Karpas-422 (cell line): ENCODE measurements at regions not wholly inside any gene's neighbourhood (a gene's known extent, or its start where the extent isn't known, plus 50 kb on each side); places are given as distances from the start of the nearest gene placed in this dataset.
"Not testable (repeated sequence)": the region's sequence is repeated elsewhere in the genome, so short reads cannot be mapped to it uniquely, and the experiment has no call there.

ENCODE experiments used
- DNase-seq: peaks from one replicate; pipeline ENCODE4 v3.0.0-alpha.2; 2015
- H2AFZ ChIP-seq: fragments of 200-600 bp; sonication (generic); 2 replicates; pipeline ENCODE4 v1.6.1; 2014; ENCODE audit warnings: antibody characterized with exemption, low read length, mixed read lengths
- H3K27ac ChIP-seq: fragments of 200-600 bp; sonication (generic); 2 replicates; pipeline ENCODE4 v1.5.1; 2014; ENCODE audit warnings: mild to moderate bottlenecking, low read length, moderate library complexity
- H3K27me3 ChIP-seq: fragments of 200-600 bp; sonication (generic); 2 replicates; pipeline ENCODE4 v1.6.1; 2014; ENCODE audit warnings: low read length, mixed read lengths
- H3K36me3 ChIP-seq: fragments of 200-600 bp; sonication (generic); 2 replicates; pipeline ENCODE4 v1.6.1; 2014; ENCODE audit warnings: low read length, mixed read lengths; ENCODE audit not compliant: insufficient read depth
- H3K4me1 ChIP-seq: fragments of 200-600 bp; sonication (generic); 2 replicates; pipeline ENCODE4 v1.6.1; 2014; ENCODE audit warnings: mild to moderate bottlenecking, low read length, mixed read lengths
- H3K4me2 ChIP-seq: fragments of 200-600 bp; sonication (generic); 2 replicates; pipeline ENCODE4 v1.6.1; 2014; ENCODE audit warnings: low read length, low read depth, mild to moderate bottlenecking; ENCODE audit not compliant: poor library complexity, severe bottlenecking
- H3K4me3 ChIP-seq: fragments of 200-600 bp; sonication (generic); 2 replicates; pipeline ENCODE4 v1.5.1; 2014; ENCODE audit warnings: mild to moderate bottlenecking, antibody characterized with exemption, low read length, mixed read lengths
- H3K79me2 ChIP-seq: fragments of 200-600 bp; sonication (generic); 2 replicates; pipeline ENCODE4 v1.6.1; 2014; ENCODE audit warnings: mild to moderate bottlenecking, low read length, mixed read lengths
- H3K9ac ChIP-seq: fragments of 200-600 bp; sonication (generic); 2 replicates; pipeline ENCODE4 v1.6.0; 2014; ENCODE audit warnings: low read length
- H3K9me2 ChIP-seq: fragments of 200-600 bp; sonication (generic), shearing (Covaris generic); replicated peaks from 2 replicates; pipeline ENCODE4 v1.6.0; 2014; ENCODE audit warnings: mild to moderate bottlenecking, low read length, moderate library complexity; ENCODE audit not compliant: insufficient read depth
- H3K9me3 ChIP-seq: fragments of 300-700, 200-600 bp; sonication (generic); 2 replicates; pipeline ENCODE4 v1.6.1; 2014; ENCODE audit warnings: low read length, mixed read lengths
- H4K20me1 ChIP-seq: fragments of 200-600 bp; sonication (generic); 2 replicates; pipeline ENCODE4 v1.6.1; 2014; ENCODE audit warnings: mild to moderate bottlenecking, antibody characterized with exemption, low read length, low read depth; ENCODE audit not compliant: insufficient read depth

- H3K9me2 ChIP-seq, H3K9ac ChIP-seq, DNase-seq, H3K4me2 ChIP-seq, H3K36me3 ChIP-seq, H3K4me3 ChIP-seq, H3K27me3 ChIP-seq, H3K27ac ChIP-seq, H2AFZ ChIP-seq, H3K9me3 ChIP-seq, H4K20me1 ChIP-seq: not testable (repeated sequence)
- H3K4me1 ChIP-seq, result peaks cover 16% of the 10 kb centered on the region
- H3K79me2 ChIP-seq, result peaks cover 12% of the 10 kb centered on the region
Measured at GRCh38 chr17:30596948-30597775, 120.0 kb downstream of the GOSR1 start.

GRCh38 chr17:30594953-30595371, 117.8 kb downstream of the GOSR1 start:
- peaks cover 14% of the 10 kb centered on the region for H3K4me1 ChIP-seq
- H3K9me3 ChIP-seq, H2AFZ ChIP-seq, H3K4me2 ChIP-seq, H3K27me3 ChIP-seq, H3K36me3 ChIP-seq, H3K79me2 ChIP-seq, H3K9ac ChIP-seq, H4K20me1 ChIP-seq, H3K9me2 ChIP-seq, DNase-seq, H3K4me3 ChIP-seq, H3K27ac ChIP-seq: not testable (repeated sequence)

- Histone ChIP-seq H2AFZ (no peak overlapping the region), H3K27ac (no peak overlapping the region), H3K27me3 (no peaks in the 10 kb centered on the region), H3K4me2 (no peak overlapping the region), H3K9me3 (no peaks in the 10 kb centered on the region), H3K4me3 (no peak overlapping the region), H3K36me3 (no peaks in the 10 kb centered on the region), H4K20me1 (no peaks in the 10 kb centered on the region), H3K4me1 (peaks cover 8% of the 10 kb centered on the region), H3K9me2 (no peaks in the 10 kb centered on the region), H3K79me2 (no peaks in the 10 kb centered on the region), H3K9ac (no peak overlapping the region)
- DNase-seq, result no peak
Measured at GRCh38 chr17:30594223-30594952, 117.2 kb downstream of the GOSR1 start.

DNA sequence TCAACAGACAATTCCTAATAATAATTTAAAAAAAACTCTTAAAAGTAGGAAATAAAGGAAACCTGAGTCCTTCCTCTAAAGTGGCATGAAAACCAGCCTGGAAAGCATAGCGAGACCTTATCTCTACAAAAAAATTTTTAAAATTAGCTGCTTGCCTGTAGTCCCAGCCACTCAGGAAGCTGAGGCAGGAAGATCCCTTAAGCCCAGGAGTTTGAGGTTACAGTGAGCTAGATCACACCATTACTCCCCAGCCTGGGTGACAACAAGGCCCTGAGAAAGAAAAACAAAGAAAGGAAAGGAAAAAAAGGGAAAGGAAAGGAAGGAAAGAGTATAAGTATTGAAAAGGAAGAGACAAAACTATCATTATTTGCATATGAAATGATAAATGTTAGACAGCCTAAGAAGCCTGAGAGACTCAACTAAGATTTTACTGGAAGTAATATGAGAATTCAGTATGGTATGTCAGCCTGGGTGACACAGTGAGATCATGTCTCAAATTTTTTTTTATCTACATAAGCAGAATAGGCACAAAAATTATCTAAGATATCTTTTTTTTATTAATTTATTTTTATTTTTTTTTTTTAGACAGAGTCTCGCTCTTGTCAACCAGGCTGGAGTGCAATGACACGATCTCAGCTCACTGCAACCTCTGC, 113.0 kb downstream of the GOSR1 start:
- Histone ChIP-seq H3K36me3 (no peaks in the 10 kb centered on the region), H3K27me3 (no peaks in the 10 kb centered on the region), H3K79me2 (no peaks in the 10 kb centered on the region), H3K4me3 (no peak overlapping the region), H3K9me3 (no peaks in the 10 kb centered on the region), H3K4me2 (no peak overlapping the region), H2AFZ (no peak overlapping the region), H3K9ac (no peak overlapping the region), H3K4me1 (peaks cover 4% of the 10 kb centered on the region), H3K9me2 (no peaks in the 10 kb centered on the region), H4K20me1 (no peaks in the 10 kb centered on the region), H3K27ac (no peak overlapping the region)
- no peak for DNase-seq

GRCh38 chr17:30589431-30589830, 112.2 kb downstream of the GOSR1 start:
- Histone ChIP-seq H3K9me3 (no peaks in the 10 kb centered on the region), H3K9ac (no peak overlapping the region), H3K4me2 (no peak overlapping the region), H3K4me3 (no peak overlapping the region), H3K27ac (no peak overlapping the region), H3K9me2 (no peaks in the 10 kb centered on the region), H4K20me1 (no peaks in the 10 kb centered on the region), H3K27me3 (no peaks in the 10 kb centered on the region), H3K36me3 (no peaks in the 10 kb centered on the region), H2AFZ (no peak overlapping the region), H3K4me1 (peaks cover 4% of the 10 kb centered on the region), H3K79me2 (no peaks in the 10 kb centered on the region)
- DNase-seq, result no peak

DNA sequence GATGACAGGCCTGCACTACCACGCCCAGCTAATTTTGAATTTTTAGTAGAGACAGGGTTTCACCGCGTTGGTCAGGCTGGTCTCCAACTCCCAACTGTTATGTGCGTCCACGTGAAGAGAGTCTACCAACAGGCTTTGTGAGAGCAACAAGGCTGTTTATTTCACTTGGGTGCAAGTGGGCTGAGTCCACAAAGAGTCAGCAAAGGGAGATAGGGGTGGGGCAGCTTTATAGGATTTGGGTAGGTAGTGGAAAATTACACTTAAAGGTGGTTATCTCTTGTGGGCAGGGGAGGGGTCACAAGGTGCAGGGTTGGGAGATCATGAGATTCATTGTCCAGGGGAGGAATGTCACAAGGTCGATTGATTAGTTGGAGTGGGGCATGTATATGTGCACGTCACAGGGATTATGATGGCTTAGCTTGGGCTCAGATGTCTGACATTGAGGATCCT, 111.6 kb downstream of the GOSR1 start:
- no peak for DNase-seq
- Histone ChIP-seq H3K27me3 (no peaks in the 10 kb centered on the region), H2AFZ (no peak overlapping the region), H3K9me3 (no peaks in the 10 kb centered on the region), H3K9me2 (no peaks in the 10 kb centered on the region), H3K4me3 (no peak overlapping the region), H3K4me2 (no peak overlapping the region), H3K79me2 (no peaks in the 10 kb centered on the region), H4K20me1 (no peaks in the 10 kb centered on the region), H3K9ac (no peak overlapping the region), H3K27ac (no peak overlapping the region), H3K36me3 (no peaks in the 10 kb centered on the region), H3K4me1 (peaks cover 4% of the 10 kb centered on the region)

GRCh38 chr17:30586818-30587595, 109.8 kb downstream of the GOSR1 start:
- no peak overlapping the region for H3K9ac ChIP-seq
- no peak overlapping the region for H3K4me3 ChIP-seq
- H4K20me1 ChIP-seq, result no peaks in the 10 kb centered on the region
- H3K27me3 ChIP-seq, result no peaks in the 10 kb centered on the region
- H3K4me1 ChIP-seq, result peaks cover 4% of the 10 kb centered on the region
- no peaks in the 10 kb centered on the region for H3K36me3 ChIP-seq
- no peaks in the 10 kb centered on the region for H3K9me2 ChIP-seq
- H3K4me2 ChIP-seq, result no peak overlapping the region
- DNase-seq, result no peak
- H3K9me3 ChIP-seq, result no peaks in the 10 kb centered on the region
- H3K79me2 ChIP-seq, result no peaks in the 10 kb centered on the region
- H2AFZ ChIP-seq, result no peak overlapping the region
- no peak overlapping the region for H3K27ac ChIP-seq
